ENCODE measurements at regions not wholly inside any gene's neighbourhood (a gene's known extent, or its start where the extent isn't known, plus 50 kb on each side); places are given as distances from the start of the nearest gene placed in this dataset.

GRCh38 chr18:51278045-51278649 lies 80.7 kb upstream of the MEX3C start:
- Histone ChIP-seq H3K4me1 (ENCODE audit: control insufficient read depth, insufficient read depth, low read length) (peaks cover 5% of the 10 kb centered on the region), H3K27me3 (ENCODE audit: control insufficient read depth, insufficient read depth, low read length) (no peaks in the 10 kb centered on the region), H3K4me3 (ENCODE audit: low read length) (no peak overlapping the region), H3K36me3 (ENCODE audit: insufficient read depth, low read length) (no peaks in the 10 kb centered on the region), H3K9me3 (replicated peaks; ENCODE audit: low read length) (no peaks in the 10 kb centered on the region), H3K9ac (ENCODE audit: low read depth, low read length) (no peak overlapping the region), H3K4me2 (ENCODE audit: low read length) (no peak overlapping the region)

- H3K4me3 ChIP-seq (ENCODE audit: low read length), result no peak overlapping the region
- H3K4me2 ChIP-seq (ENCODE audit: low read length), result no peak overlapping the region
- no peaks in the 10 kb centered on the region for H3K9me3 ChIP-seq (replicated peaks; ENCODE audit: low read length)
- no peaks in the 10 kb centered on the region for H3K27me3 ChIP-seq (ENCODE audit: control insufficient read depth, insufficient read depth, low read length)
- peaks cover 5% of the 10 kb centered on the region for H3K4me1 ChIP-seq (ENCODE audit: control insufficient read depth, insufficient read depth, low read length)
- H3K36me3 ChIP-seq (ENCODE audit: insufficient read depth, low read length), result no peaks in the 10 kb centered on the region
- H3K9ac ChIP-seq (ENCODE audit: low read depth, low read length), result no peak overlapping the region
Measured at GRCh38 chr18:51279367-51279984, 82.0 kb upstream of the MEX3C start.

- Histone ChIP-seq H3K4me2 (ENCODE audit: low read length) (no peak overlapping the region), H3K4me3 (ENCODE audit: low read length) (no peak overlapping the region), H3K27me3 (ENCODE audit: control insufficient read depth, insufficient read depth, low read length) (no peaks in the 10 kb centered on the region), H3K9me3 (replicated peaks; ENCODE audit: low read length) (no peaks in the 10 kb centered on the region), H3K9ac (ENCODE audit: low read depth, low read length) (no peak overlapping the region), H3K4me1 (ENCODE audit: control insufficient read depth, insufficient read depth, low read length) (no peaks in the 10 kb centered on the region), H3K36me3 (ENCODE audit: insufficient read depth, low read length) (no peaks in the 10 kb centered on the region)
Measured at GRCh38 chr18:51287818-51288508, 90.5 kb upstream of the MEX3C start.

- no peaks in the 10 kb centered on the region for H3K4me1 ChIP-seq (ENCODE audit: control insufficient read depth, insufficient read depth, low read length)
- no peak overlapping the region for H3K4me3 ChIP-seq (ENCODE audit: low read length)
- H3K36me3 ChIP-seq (ENCODE audit: insufficient read depth, low read length), result no peaks in the 10 kb centered on the region
- no peaks in the 10 kb centered on the region for H3K9me3 ChIP-seq (replicated peaks; ENCODE audit: low read length)
- no peak overlapping the region for H3K9ac ChIP-seq (ENCODE audit: low read depth, low read length)
- no peaks in the 10 kb centered on the region for H3K27me3 ChIP-seq (ENCODE audit: control insufficient read depth, insufficient read depth, low read length)
- no peak overlapping the region for H3K4me2 ChIP-seq (ENCODE audit: low read length)
Measured at GRCh38 chr18:51288582-51288981, 91.1 kb upstream of the MEX3C start.

GRCh38 chr18:51290860-51291259 lies 93.4 kb upstream of the MEX3C start:
- Histone ChIP-seq H3K4me2 (ENCODE audit: low read length) (no peak overlapping the region), H3K4me1 (ENCODE audit: control insufficient read depth, insufficient read depth, low read length) (no peaks in the 10 kb centered on the region), H3K9me3 (replicated peaks; ENCODE audit: low read length) (no peaks in the 10 kb centered on the region), H3K4me3 (ENCODE audit: low read length) (no peak overlapping the region), H3K27me3 (ENCODE audit: control insufficient read depth, insufficient read depth, low read length) (no peaks in the 10 kb centered on the region), H3K9ac (ENCODE audit: low read depth, low read length) (no peak overlapping the region), H3K36me3 (ENCODE audit: insufficient read depth, low read length) (no peaks in the 10 kb centered on the region)

- no peaks in the 10 kb centered on the region for H3K4me1 ChIP-seq (ENCODE audit: control insufficient read depth, insufficient read depth, low read length)
- H3K9me3 ChIP-seq (replicated peaks; ENCODE audit: low read length), result no peaks in the 10 kb centered on the region
- no peak overlapping the region for H3K4me2 ChIP-seq (ENCODE audit: low read length)
- no peaks in the 10 kb centered on the region for H3K27me3 ChIP-seq (ENCODE audit: control insufficient read depth, insufficient read depth, low read length)
- H3K36me3 ChIP-seq (ENCODE audit: insufficient read depth, low read length), result no peaks in the 10 kb centered on the region
- H3K9ac ChIP-seq (ENCODE audit: low read depth, low read length), result no peak overlapping the region
- no peak overlapping the region for H3K4me3 ChIP-seq (ENCODE audit: low read length)
Measured at GRCh38 chr18:51300912-51301311, 103.4 kb upstream of the MEX3C start.

- no peaks in the 10 kb centered on the region for H3K27me3 ChIP-seq (ENCODE audit: control insufficient read depth, insufficient read depth, low read length)
- H3K4me3 ChIP-seq (ENCODE audit: low read length), result no peak overlapping the region
- no peaks in the 10 kb centered on the region for H3K9me3 ChIP-seq (replicated peaks; ENCODE audit: low read length)
- no peaks in the 10 kb centered on the region for H3K36me3 ChIP-seq (ENCODE audit: insufficient read depth, low read length)
- no peak overlapping the region for H3K4me2 ChIP-seq (ENCODE audit: low read length)
- no peak overlapping the region for H3K9ac ChIP-seq (ENCODE audit: low read depth, low read length)
- no peaks in the 10 kb centered on the region for H3K4me1 ChIP-seq (ENCODE audit: control insufficient read depth, insufficient read depth, low read length)
Measured at GRCh38 chr18:51301376-51301775, 103.9 kb upstream of the MEX3C start.

- Histone ChIP-seq H3K4me3 (ENCODE audit: low read length) (no peak overlapping the region), H3K9ac (ENCODE audit: low read depth, low read length) (no peak overlapping the region), H3K4me2 (ENCODE audit: low read length) (no peak overlapping the region), H3K27me3 (ENCODE audit: control insufficient read depth, insufficient read depth, low read length) (no peaks in the 10 kb centered on the region), H3K36me3 (ENCODE audit: insufficient read depth, low read length) (no peaks in the 10 kb centered on the region), H3K4me1 (ENCODE audit: control insufficient read depth, insufficient read depth, low read length) (no peaks in the 10 kb centered on the region), H3K9me3 (replicated peaks; ENCODE audit: low read length) (no peaks in the 10 kb centered on the region)
Measured at GRCh38 chr18:51316677-51317076, 119.2 kb upstream of the MEX3C start.

GRCh38 chr18:51321696-51322095 lies 124.2 kb upstream of the MEX3C start:
- Histone ChIP-seq H3K4me3 (ENCODE audit: low read length) (no peak overlapping the region), H3K4me1 (ENCODE audit: control insufficient read depth, insufficient read depth, low read length) (no peaks in the 10 kb centered on the region), H3K4me2 (ENCODE audit: low read length) (no peak overlapping the region), H3K36me3 (ENCODE audit: insufficient read depth, low read length) (no peaks in the 10 kb centered on the region), H3K9me3 (replicated peaks; ENCODE audit: low read length) (no peaks in the 10 kb centered on the region), H3K9ac (ENCODE audit: low read depth, low read length) (no peak overlapping the region), H3K27me3 (ENCODE audit: control insufficient read depth, insufficient read depth, low read length) (peaks cover 5% of the 10 kb centered on the region)

- Histone ChIP-seq H3K4me2 (ENCODE audit: low read length) (no peak overlapping the region), H3K4me3 (ENCODE audit: low read length) (no peak overlapping the region), H3K27me3 (ENCODE audit: control insufficient read depth, insufficient read depth, low read length) (peaks cover 5% of the 10 kb centered on the region), H3K4me1 (ENCODE audit: control insufficient read depth, insufficient read depth, low read length) (no peaks in the 10 kb centered on the region), H3K9ac (ENCODE audit: low read depth, low read length) (no peak overlapping the region), H3K9me3 (replicated peaks; ENCODE audit: low read length) (no peaks in the 10 kb centered on the region), H3K36me3 (ENCODE audit: insufficient read depth, low read length) (no peaks in the 10 kb centered on the region)
Measured at GRCh38 chr18:51323961-51324360, 126.5 kb upstream of the MEX3C start.

- Histone ChIP-seq H3K4me3 (ENCODE audit: low read length) (no peak overlapping the region), H3K4me1 (ENCODE audit: control insufficient read depth, insufficient read depth, low read length) (no peaks in the 10 kb centered on the region), H3K9me3 (replicated peaks; ENCODE audit: low read length) (no peaks in the 10 kb centered on the region), H3K36me3 (ENCODE audit: insufficient read depth, low read length) (no peaks in the 10 kb centered on the region), H3K27me3 (ENCODE audit: control insufficient read depth, insufficient read depth, low read length) (no peaks in the 10 kb centered on the region), H3K9ac (ENCODE audit: low read depth, low read length) (no peak overlapping the region), H3K4me2 (ENCODE audit: low read length) (no peak overlapping the region)
Measured at GRCh38 chr18:51330148-51330547, 132.7 kb upstream of the MEX3C start.

- no peak overlapping the region for H3K4me2 ChIP-seq (ENCODE audit: low read length)
- H3K27me3 ChIP-seq (ENCODE audit: control insufficient read depth, insufficient read depth, low read length), result no peaks in the 10 kb centered on the region
- H3K36me3 ChIP-seq (ENCODE audit: insufficient read depth, low read length), result no peaks in the 10 kb centered on the region
- H3K9ac ChIP-seq (ENCODE audit: low read depth, low read length), result no peak overlapping the region
- H3K9me3 ChIP-seq (replicated peaks; ENCODE audit: low read length), result no peaks in the 10 kb centered on the region
- H3K4me3 ChIP-seq (ENCODE audit: low read length), result no peak overlapping the region
- no peaks in the 10 kb centered on the region for H3K4me1 ChIP-seq (ENCODE audit: control insufficient read depth, insufficient read depth, low read length)
Measured at GRCh38 chr18:51330739-51331138, 133.3 kb upstream of the MEX3C start.
